Kidney tubule cell (primary cell): ENCODE measurements at regions not wholly inside any gene's neighbourhood (a gene's known extent, or its start where the extent isn't known, plus 50 kb on each side); places are given as distances from the start of the nearest gene placed in this dataset.
A peak's percentile ranks its signal among the peaks of the same experiment; 100 is the strongest.

Source experiments
- DNase-seq: peaks from one replicate; pipeline ENCODE4 v3.0.0-alpha.2; 2018; ENCODE audit warnings: low spot score

GRCh38 chr7:17485368-17485767 is 186.9 kb downstream of the AHR start:
- DNase-seq = no peak

- DNase-seq = no peak
Measured at GRCh38 chr7:17485904-17486303, 187.5 kb downstream of the AHR start.

- no peak for DNase-seq
Measured at GRCh38 chr7:17486835-17487234, 188.4 kb downstream of the AHR start.

GRCh38 chr7:17487343-17487742 is 188.9 kb downstream of the AHR start:
- DNase-seq = no peak

- no peak for DNase-seq
Measured at GRCh38 chr7:17488829-17489228, 190.4 kb downstream of the AHR start.

- DNase-seq = no peak
Measured at GRCh38 chr7:17489961-17490360, 191.5 kb downstream of the AHR start.

GRCh38 chr7:17490825-17491224 is 192.4 kb downstream of the AHR start:
- DNase-seq = no peak

GRCh38 chr7:17492437-17492836 is 194.0 kb downstream of the AHR start:
- DNase-seq = no peak

- DNase-seq = no peak
Measured at GRCh38 chr7:17493446-17493845, 195.0 kb downstream of the AHR start.

- DNase-seq = no peak
Measured at GRCh38 chr7:17495655-17496394, 197.4 kb downstream of the AHR start.

- DNase-seq = no peak
Measured at GRCh38 chr7:17497136-17497535, 198.7 kb downstream of the AHR start.

- no peak for DNase-seq
Measured at GRCh38 chr7:17497549-17498167, 199.2 kb downstream of the AHR start.

- no peak for DNase-seq
Measured at GRCh38 chr7:17498230-17498629, 199.8 kb downstream of the AHR start.

- no peak for DNase-seq
Measured at GRCh38 chr7:17500736-17501135, 202.3 kb downstream of the AHR start.

- no peak for DNase-seq
Measured at GRCh38 chr7:17501441-17502212, 203.2 kb downstream of the AHR start.

GRCh38 chr7:17502213-17503060 is 204.0 kb downstream of the AHR start:
- DNase-seq = no peak

GRCh38 chr7:17506095-17506494 is 207.6 kb downstream of the AHR start:
- DNase-seq = no peak

GRCh38 chr7:17506596-17506995 is 208.1 kb downstream of the AHR start:
- no peak for DNase-seq

GRCh38 chr7:17507717-17508116 is 209.3 kb downstream of the AHR start:
- DNase-seq = no peak

- DNase-seq = no peak
Measured at GRCh38 chr7:17512181-17512675, 213.8 kb downstream of the AHR start.

- no peak for DNase-seq
Measured at GRCh38 chr7:17516771-17517170, 218.3 kb downstream of the AHR start.

- DNase-seq = peak; percentile 53
Measured at GRCh38 chr7:17520941-17521340, 222.5 kb downstream of the AHR start.
